ENCODE measurements at regions not wholly inside any gene's neighbourhood (a gene's known extent, or its start where the extent isn't known, plus 50 kb on each side); places are given as distances from the start of the nearest gene placed in this dataset.
A peak's percentile ranks its signal among the peaks of the same experiment; 100 is the strongest.

DNA sequence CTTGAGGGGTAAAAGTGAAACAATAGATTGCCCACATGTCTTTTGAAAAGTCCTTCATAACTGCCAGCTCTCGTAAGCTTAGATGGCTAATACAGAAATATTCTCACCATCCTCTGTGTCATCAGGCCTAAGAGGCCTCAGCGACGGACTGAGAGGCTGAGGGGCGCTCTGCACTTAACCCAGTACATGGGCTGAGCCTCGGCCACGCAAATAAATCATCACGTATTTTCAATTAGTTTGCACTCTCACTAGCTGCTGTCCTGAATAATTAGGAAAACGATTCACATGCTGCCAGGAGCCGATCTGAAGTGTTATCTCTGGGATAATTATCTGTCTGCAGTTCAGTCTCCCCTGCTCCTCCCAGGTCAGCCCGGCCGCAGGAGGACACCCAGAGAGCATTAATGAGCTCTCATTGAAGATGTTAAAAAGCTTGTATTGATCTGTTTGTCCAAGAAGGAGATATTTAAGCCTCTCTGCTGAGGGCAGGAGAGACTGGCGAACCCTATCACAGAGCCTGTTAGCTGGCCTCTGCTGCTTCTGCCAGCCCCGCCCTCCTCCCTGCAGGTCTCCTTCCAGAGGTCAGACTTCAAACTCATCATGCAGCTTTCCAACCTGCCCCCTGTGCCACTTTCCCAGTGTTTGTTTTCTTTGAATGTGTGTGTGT lies 1051.3 kb downstream of the VRK1 start:
- Mint-ChIP-seq H3K4me3 (no peak overlapping the region), H3K4me1 (ENCODE audit: low read depth) (no peaks in the 10 kb centered on the region), H3K27me3 (ENCODE audit: low read depth) (peaks cover 4% of the 10 kb centered on the region), H3K9me3 (no peaks in the 10 kb centered on the region), H3K27ac (no peak overlapping the region), H3K36me3 (ENCODE audit: low read depth) (no peaks in the 10 kb centered on the region)

GRCh38 chr14:97850466-97850865 lies 1053.3 kb downstream of the VRK1 start:
- peaks cover 8% of the 10 kb centered on the region for H3K27me3 Mint-ChIP-seq (ENCODE audit: low read depth)
- no peak overlapping the region for H3K4me3 Mint-ChIP-seq
- H3K36me3 Mint-ChIP-seq (ENCODE audit: low read depth) = no peaks in the 10 kb centered on the region
- H3K9me3 Mint-ChIP-seq = no peaks in the 10 kb centered on the region
- H3K27ac Mint-ChIP-seq = no peak overlapping the region
- H3K4me1 Mint-ChIP-seq (ENCODE audit: low read depth) = no peaks in the 10 kb centered on the region

- Mint-ChIP-seq H3K27ac (no peak overlapping the region), H3K9me3 (no peaks in the 10 kb centered on the region), H3K27me3 (ENCODE audit: low read depth) (peaks cover 8% of the 10 kb centered on the region), H3K4me1 (ENCODE audit: low read depth) (no peaks in the 10 kb centered on the region), H3K4me3 (no peak overlapping the region), H3K36me3 (ENCODE audit: low read depth) (no peaks in the 10 kb centered on the region)
These were observed 1053.7 kb downstream of the VRK1 start for GRCh38 chr14:97850886-97851285.

DNA sequence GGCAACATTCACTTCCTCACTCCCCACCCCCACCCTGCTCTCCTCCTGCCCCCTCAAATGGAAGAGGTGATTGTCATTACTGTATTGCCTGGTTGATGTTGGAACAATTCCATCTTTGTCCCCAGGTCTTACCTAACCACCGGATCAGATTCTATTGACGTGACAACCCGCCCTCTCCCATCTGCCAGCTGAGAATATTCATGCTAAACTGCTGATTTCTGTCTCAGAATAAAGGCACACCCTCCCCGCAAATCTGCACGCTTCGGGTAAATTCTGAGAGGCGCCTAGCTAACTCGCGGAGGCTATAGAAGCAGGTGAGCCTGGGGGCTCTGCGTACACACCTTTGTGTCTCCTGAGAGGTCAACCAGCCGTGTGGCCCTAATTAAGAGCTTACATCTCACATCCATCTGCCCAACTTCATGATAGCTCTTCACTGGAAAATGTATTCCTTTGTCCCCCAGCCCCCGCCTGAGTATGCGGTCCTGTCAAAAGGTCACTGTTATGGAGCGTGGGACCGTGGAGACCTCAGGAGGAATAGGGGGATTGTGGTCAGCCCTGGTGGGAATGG lies 1054.3 kb downstream of the VRK1 start:
- Mint-ChIP-seq H3K9me3 (no peaks in the 10 kb centered on the region), H3K27ac (no peak overlapping the region), H3K27me3 (ENCODE audit: low read depth) (peaks cover 8% of the 10 kb centered on the region), H3K4me3 (no peak overlapping the region), H3K36me3 (ENCODE audit: low read depth) (no peaks in the 10 kb centered on the region), H3K4me1 (ENCODE audit: low read depth) (no peaks in the 10 kb centered on the region)

GRCh38 chr14:97854918-97855317 lies 1057.7 kb downstream of the VRK1 start:
- no peaks in the 10 kb centered on the region for H3K36me3 Mint-ChIP-seq (ENCODE audit: low read depth)
- no peaks in the 10 kb centered on the region for H3K4me1 Mint-ChIP-seq (ENCODE audit: low read depth)
- H3K9me3 Mint-ChIP-seq = no peaks in the 10 kb centered on the region
- H3K27ac Mint-ChIP-seq = no peak overlapping the region
- peaks cover 13% of the 10 kb centered on the region for H3K27me3 Mint-ChIP-seq (ENCODE audit: low read depth)
- no peak overlapping the region for H3K4me3 Mint-ChIP-seq

DNA sequence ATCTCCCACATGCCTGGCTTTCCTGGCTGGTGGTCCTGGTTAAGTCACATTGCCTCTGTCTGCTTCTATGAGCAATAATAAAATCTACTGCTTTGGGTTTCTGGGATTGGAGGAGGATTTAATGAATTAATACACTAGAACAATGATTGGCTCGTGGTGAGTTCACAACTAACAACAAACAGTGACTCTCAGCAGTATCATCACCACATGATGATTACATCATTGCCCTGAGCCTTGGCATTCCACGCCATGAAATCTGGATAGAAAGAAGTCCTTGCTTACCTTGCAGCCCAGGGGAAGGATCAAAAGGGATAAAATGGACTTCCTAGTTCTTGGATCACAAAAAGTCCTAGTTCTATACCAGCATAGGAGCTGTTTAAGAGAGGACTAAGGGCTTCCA lies 1069.0 kb downstream of the VRK1 start:
- Mint-ChIP-seq H3K36me3 (ENCODE audit: low read depth) (no peaks in the 10 kb centered on the region), H3K27me3 (ENCODE audit: low read depth) (peaks cover 3% of the 10 kb centered on the region), H3K4me1 (ENCODE audit: low read depth) (no peaks in the 10 kb centered on the region), H3K4me3 (no peak overlapping the region), H3K9me3 (no peaks in the 10 kb centered on the region), H3K27ac (no peak overlapping the region)

DNA sequence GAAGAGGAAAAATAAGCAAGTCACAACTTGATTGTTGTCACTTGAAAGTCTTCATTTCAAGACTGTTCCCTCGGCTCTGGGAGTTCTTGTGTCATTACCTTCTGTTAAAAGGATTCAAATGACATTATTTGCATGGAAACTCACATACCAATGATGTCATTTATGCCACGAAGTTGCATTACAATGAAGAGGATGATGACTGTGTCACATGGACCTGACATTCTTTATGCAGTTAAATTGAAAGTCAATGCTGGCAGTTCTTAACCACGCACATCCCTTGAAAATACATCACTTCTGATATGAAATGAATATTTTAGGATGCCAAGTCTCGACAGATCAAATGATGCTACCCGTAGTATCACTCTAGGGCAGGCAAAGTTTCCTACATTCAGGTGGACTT lies 1069.5 kb downstream of the VRK1 start:
- no peaks in the 10 kb centered on the region for H3K4me1 Mint-ChIP-seq (ENCODE audit: low read depth)
- H3K27ac Mint-ChIP-seq = no peak overlapping the region
- H3K27me3 Mint-ChIP-seq (ENCODE audit: low read depth) = peaks cover 3% of the 10 kb centered on the region
- H3K4me3 Mint-ChIP-seq = no peak overlapping the region
- H3K9me3 Mint-ChIP-seq = no peaks in the 10 kb centered on the region
- peaks cover 2% of the 10 kb centered on the region for H3K36me3 Mint-ChIP-seq (ENCODE audit: low read depth)

GRCh38 chr14:97873291-97873690 lies 1076.1 kb downstream of the VRK1 start:
- no peak overlapping the region for H3K4me3 Mint-ChIP-seq
- no peak overlapping the region for H3K27ac Mint-ChIP-seq
- H3K36me3 Mint-ChIP-seq (ENCODE audit: low read depth) = peaks cover 2% of the 10 kb centered on the region

DNA sequence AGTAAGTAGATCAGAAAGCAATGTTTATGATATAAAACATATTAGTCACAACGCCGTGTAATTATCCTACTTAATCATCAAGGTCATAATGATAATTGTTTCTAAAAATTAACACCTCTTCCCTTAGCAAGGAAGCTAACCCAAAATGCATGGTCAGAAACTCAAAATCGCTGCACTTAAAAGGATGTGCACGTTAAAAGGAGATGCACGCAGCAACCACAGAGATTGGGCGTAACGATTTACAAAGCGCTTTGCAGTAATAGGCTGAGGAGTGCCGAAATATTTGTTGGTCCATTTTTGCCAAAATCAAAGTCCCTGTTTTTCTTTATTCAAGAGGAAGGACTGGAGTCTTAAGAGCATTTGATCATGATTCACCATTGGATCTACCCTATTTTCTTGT lies 1077.2 kb downstream of the VRK1 start:
- peaks cover 20% of the 10 kb centered on the region for H3K4me1 Mint-ChIP-seq (ENCODE audit: low read depth)
- peaks cover 3% of the 10 kb centered on the region for H3K27me3 Mint-ChIP-seq (ENCODE audit: low read depth)
- peaks cover 2% of the 10 kb centered on the region for H3K36me3 Mint-ChIP-seq (ENCODE audit: low read depth)
- no peaks in the 10 kb centered on the region for H3K9me3 Mint-ChIP-seq
- no peak overlapping the region for H3K4me3 Mint-ChIP-seq
- H3K27ac Mint-ChIP-seq = no peak overlapping the region

More at GRCh38 chr14:97873291-97873690, 1076.1 kb downstream of the VRK1 start:
- Mint-ChIP-seq H3K27me3 (ENCODE audit: low read depth) (peaks cover 3% of the 10 kb centered on the region), H3K9me3 (no peaks in the 10 kb centered on the region), H3K4me1 (ENCODE audit: low read depth) (peaks cover 11% of the 10 kb centered on the region)

DNA sequence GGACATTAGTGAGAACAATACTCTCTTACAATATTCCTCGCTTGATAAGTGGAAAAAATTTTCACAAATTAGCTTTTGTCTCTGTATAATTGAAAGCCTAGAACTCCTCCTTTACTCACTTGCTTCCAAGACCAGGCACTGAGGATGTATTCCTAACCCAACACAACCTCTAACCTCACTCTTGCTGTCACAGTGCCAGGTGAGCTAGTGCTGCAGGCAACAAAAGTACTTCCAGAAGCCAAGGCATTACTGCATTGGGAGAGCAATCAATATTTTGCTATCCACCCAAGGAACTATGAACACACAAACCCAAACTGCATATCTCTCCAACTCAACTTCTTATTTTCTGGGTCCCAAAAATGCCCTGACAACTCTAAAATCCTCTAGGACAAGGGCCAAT lies 1081.0 kb downstream of the VRK1 start:
- H3K27ac Mint-ChIP-seq = peak overlapping the region; percentile 37
- no peaks in the 10 kb centered on the region for H3K36me3 Mint-ChIP-seq (ENCODE audit: low read depth)
- no peaks in the 10 kb centered on the region for H3K27me3 Mint-ChIP-seq (ENCODE audit: low read depth)
- no peak overlapping the region for H3K4me3 Mint-ChIP-seq
- peaks cover 20% of the 10 kb centered on the region for H3K4me1 Mint-ChIP-seq (ENCODE audit: low read depth)
- no peaks in the 10 kb centered on the region for H3K9me3 Mint-ChIP-seq

DNA sequence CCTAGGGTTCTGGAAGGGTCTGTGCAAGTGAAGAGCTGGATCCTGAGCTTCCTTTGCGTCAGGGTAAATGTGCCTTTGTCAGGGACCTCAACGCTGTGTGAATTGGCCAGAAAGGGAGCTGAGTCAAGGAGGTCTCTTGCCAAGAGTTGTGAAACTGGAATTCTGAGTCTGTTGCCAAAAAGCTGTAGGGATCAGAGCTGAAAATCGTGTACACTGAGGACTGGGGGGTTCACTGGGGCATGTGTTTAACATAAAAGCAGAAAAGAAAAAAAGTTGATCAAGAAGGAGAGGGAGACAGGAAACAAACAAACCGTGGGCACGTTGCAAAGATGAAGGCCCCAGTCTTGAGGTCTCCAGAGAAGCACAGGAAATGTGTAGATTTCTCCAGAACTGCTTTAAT lies 1081.5 kb downstream of the VRK1 start:
- Mint-ChIP-seq H3K4me3 (no peak overlapping the region), H3K4me1 (ENCODE audit: low read depth) (peaks cover 20% of the 10 kb centered on the region)

DNA sequence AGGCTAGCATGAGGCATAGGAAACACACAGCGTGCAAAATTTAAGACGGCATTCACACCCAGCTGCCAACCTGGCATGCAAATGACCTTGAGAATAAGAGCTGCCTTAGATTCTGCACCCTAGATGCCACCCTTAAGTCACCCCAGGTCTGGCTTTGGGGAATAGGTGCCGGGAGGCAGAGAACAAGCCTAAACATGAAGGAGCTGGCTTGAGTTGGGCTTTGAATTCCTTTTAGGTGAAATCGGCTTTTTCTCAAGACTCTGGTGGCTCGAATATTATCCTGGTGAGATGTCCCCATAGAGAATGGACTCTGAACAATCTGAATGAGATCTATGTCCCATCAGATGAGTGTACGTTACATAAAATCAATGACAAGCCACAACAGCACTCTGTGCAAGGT lies 1090.5 kb downstream of the VRK1 start:
- H3K27ac Mint-ChIP-seq = no peak overlapping the region
- H3K4me1 Mint-ChIP-seq (ENCODE audit: low read depth) = no peaks in the 10 kb centered on the region
- no peaks in the 10 kb centered on the region for H3K27me3 Mint-ChIP-seq (ENCODE audit: low read depth)
- H3K9me3 Mint-ChIP-seq = peaks cover 10% of the 10 kb centered on the region
- no peak overlapping the region for H3K4me3 Mint-ChIP-seq
- H3K36me3 Mint-ChIP-seq (ENCODE audit: low read depth) = no peaks in the 10 kb centered on the region

More for the DNA sequence above, 1081.5 kb downstream of the VRK1 start:
- no peaks in the 10 kb centered on the region for H3K27me3 Mint-ChIP-seq (ENCODE audit: low read depth)
- H3K9me3 Mint-ChIP-seq = no peaks in the 10 kb centered on the region
- peak overlapping the region; percentile 37 for H3K27ac Mint-ChIP-seq
- H3K36me3 Mint-ChIP-seq (ENCODE audit: low read depth) = no peaks in the 10 kb centered on the region

DNA sequence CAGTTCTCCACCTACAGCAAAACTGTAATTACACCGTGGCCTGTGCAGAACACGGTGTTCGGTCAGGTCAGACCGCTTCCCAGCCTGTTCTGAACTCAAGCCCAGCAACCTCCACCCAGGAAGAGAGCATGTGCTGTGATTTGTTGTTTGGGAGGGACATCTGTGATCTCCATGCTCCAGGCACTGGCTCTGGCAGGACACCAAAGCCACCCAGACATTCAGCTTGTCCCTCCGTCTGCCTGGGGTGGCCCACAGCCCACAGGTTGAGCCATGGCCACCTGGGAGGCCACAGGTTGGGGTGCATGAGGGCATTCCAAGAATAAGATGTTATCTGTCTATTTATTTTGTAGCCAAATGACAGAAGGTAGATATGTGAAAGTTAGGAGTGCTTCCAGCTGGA lies 1091.1 kb downstream of the VRK1 start:
- no peaks in the 10 kb centered on the region for H3K36me3 Mint-ChIP-seq (ENCODE audit: low read depth)
- no peak overlapping the region for H3K4me3 Mint-ChIP-seq
- no peaks in the 10 kb centered on the region for H3K27me3 Mint-ChIP-seq (ENCODE audit: low read depth)
- no peak overlapping the region for H3K27ac Mint-ChIP-seq
- H3K9me3 Mint-ChIP-seq = peaks cover 10% of the 10 kb centered on the region
- H3K4me1 Mint-ChIP-seq (ENCODE audit: low read depth) = no peaks in the 10 kb centered on the region

GRCh38 chr14:97891515-97891914 lies 1094.3 kb downstream of the VRK1 start:
- H3K27ac Mint-ChIP-seq = no peak overlapping the region
- no peaks in the 10 kb centered on the region for H3K36me3 Mint-ChIP-seq (ENCODE audit: low read depth)
- no peaks in the 10 kb centered on the region for H3K27me3 Mint-ChIP-seq (ENCODE audit: low read depth)
- H3K4me3 Mint-ChIP-seq = no peak overlapping the region
- peaks cover 10% of the 10 kb centered on the region for H3K9me3 Mint-ChIP-seq
- no peaks in the 10 kb centered on the region for H3K4me1 Mint-ChIP-seq (ENCODE audit: low read depth)

GRCh38 chr14:97894552-97894951 lies 1097.4 kb downstream of the VRK1 start:
- Mint-ChIP-seq H3K27ac (no peak overlapping the region), H3K4me3 (no peak overlapping the region), H3K27me3 (ENCODE audit: low read depth) (no peaks in the 10 kb centered on the region), H3K9me3 (no peaks in the 10 kb centered on the region), H3K4me1 (ENCODE audit: low read depth) (no peaks in the 10 kb centered on the region), H3K36me3 (ENCODE audit: low read depth) (no peaks in the 10 kb centered on the region)

Measured in T-helper 1 cell treated with Interleukin-12 subunit alpha and Interleukin-12 subunit beta and Interleukin-4 antibody, amounts not matched to agents 30 μg/mL and 1 μg/mL, for 36 hours (primary cell).